HG02840 (cell line): ENCODE measurements at regions not wholly inside any gene's neighbourhood (a gene's known extent, or its start where the extent isn't known, plus 50 kb on each side); places are given as distances from the start of the nearest gene placed in this dataset.
"Not testable (repeated sequence)": the region's sequence is repeated elsewhere in the genome, so short reads cannot be mapped to it uniquely, and the experiment has no call there.

Source experiments
- ATAC-seq: cut with Tn5 transposase; IDR thresholded peaks from one replicate; pipeline ENCODE4 v1.9.1; 2021; ENCODE audit warnings: mild to moderate bottlenecking, moderate library complexity, moderate number of reproducible peaks; ENCODE audit not compliant: unreplicated experiment, low FRiP score

GRCh38 chr4:72945719-72946336 lies 123.7 kb downstream of the COX18 start:
- no peak for ATAC-seq

- no peak for ATAC-seq
Measured at GRCh38 chr4:72942565-72942964, 127.0 kb downstream of the COX18 start.

GRCh38 chr4:72938516-72938915 lies 131.0 kb downstream of the COX18 start:
- ATAC-seq, result no peak

DNA sequence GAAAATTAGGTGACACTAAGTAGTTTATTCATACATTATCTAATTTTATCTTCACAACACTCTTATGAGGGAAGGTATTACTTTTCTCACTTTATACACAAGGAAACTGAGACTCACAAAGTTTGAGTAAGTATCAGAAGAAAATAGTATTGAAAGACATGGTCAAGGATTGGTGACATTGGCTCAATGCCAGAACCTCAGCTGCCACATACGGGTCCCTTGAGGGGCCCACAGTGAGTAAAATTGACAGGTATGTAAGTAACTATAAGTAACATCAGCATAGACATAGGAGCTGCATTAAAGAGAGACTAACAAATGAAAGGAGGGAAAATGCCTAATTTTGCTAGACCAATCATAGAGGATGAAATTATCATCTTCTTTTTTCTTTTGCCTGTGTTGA lies 134.1 kb downstream of the COX18 start:
- ATAC-seq, result no peak

DNA sequence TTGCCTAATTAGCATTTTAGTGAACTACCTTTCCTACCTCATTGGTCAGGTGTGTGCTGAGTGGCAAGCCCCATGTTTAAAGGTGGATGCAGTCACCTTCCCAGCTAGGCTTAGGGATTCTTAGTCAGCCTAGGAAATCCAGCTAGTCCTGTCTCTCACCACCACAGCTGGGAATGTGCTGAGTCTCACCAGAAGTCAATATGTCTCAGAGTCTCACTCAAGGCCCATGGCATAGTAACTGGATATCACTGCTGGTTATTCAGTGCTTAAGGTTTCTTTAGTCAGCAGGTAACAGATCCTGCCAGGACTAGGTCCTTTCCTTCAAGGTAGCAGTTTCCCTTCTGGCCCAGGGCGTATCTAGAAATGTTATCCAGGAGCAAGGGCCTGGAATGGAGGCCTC lies 136.5 kb downstream of the COX18 start:
- ATAC-seq, result no peak

- no peak for ATAC-seq
Measured at GRCh38 chr4:72931346-72931745, 138.2 kb downstream of the COX18 start.

DNA sequence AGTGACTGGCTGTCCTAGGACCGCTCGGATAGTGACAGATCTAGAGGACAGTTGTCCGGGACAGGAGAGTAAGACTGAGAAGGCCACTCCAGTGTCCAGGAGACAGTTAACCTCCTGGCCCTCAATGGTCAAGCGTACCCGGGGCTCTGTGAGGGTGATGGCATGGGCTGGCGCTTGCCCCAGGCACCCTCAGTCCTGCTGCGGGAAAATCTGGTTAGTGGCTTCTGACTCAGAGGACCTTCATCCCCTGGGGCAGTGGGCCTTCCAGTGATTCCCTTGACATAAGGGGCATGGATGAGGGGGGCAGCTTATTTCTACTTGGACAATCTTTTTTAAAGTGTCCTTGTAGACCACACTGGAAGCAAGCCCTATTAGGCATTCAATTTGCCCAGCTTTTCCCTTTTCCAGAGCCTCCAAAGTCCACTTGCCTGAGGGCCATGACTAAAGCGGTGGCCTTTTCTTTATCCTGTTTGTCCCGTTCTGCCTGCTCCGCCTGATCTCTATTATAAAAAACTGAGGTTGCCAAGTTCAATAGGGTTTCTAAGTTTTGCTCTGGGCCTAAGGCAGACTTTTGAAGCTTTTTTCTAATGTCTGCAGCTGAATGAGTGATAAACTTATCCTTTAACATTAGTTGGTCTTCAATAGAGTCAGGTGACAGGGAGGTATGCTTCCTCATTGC lies 139.8 kb downstream of the COX18 start:
- not testable (repeated sequence) for ATAC-seq

- no peak for ATAC-seq
Measured at GRCh38 chr4:72924814-72925213, 144.7 kb downstream of the COX18 start.

DNA sequence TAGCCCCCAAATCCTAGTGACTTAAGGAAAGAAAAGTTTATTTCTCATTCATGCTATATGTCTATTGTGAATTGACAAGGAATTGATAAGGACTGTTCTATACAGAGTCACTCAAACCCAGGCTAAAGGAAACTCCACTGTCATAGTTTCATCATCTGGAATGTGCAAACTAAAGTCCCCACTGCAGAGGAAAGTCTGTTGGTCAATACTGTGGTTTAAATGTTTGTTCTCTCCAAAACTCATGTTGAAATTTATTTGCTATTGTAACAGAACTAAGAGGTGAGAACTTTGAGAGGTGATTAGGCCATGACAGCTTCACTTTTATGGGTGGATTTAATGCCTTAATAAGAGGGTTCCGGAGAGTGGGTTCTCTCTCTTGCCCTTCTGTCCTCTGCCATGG lies 149.6 kb downstream of the COX18 start:
- no peak for ATAC-seq

- no peak for ATAC-seq
Measured at GRCh38 chr4:72919464-72919863, 150.1 kb downstream of the COX18 start.

GRCh38 chr4:72918362-72918761 lies 151.2 kb downstream of the COX18 start:
- ATAC-seq, result no peak

- ATAC-seq, result no peak
Measured at GRCh38 chr4:72911316-72911715, 158.2 kb downstream of the COX18 start.

DNA sequence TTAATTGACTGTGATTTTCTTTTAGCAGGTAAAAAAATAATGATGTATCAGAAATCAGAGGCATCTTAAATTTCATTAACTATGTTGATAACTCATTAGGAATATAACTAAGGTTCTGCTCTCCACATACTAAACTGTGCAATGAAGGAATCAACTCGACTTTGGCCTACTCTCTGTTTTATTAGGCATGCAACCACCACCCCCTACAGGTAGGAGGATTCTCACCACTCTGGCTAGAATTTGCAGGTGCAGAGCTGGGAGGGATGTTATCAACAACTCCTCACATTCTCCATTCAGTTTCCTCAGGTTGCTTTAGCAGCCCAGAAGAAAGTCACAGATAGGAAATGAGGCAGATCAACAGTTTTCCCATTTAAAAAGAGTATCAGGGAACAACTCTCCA lies 160.1 kb downstream of the COX18 start:
- ATAC-seq, result no peak

DNA sequence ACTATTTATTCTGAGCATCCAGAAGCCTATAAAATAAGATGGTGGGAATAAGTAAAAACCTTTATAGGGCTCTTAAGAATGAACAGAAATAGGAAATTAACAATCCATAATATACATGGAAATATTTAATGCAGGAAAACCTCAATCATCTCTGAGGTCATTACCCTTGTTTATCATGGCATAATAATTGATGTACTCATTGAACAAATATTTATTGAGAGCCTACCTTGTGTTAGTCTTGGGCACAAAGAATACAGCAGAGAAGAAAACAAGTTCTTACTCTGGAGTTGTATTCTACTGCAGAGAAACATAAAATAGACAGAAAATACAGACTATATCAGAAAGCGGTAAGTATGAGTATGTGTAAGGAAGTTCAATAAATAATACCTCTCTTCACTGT lies 167.2 kb downstream of the COX18 start:
- no peak for ATAC-seq

DNA sequence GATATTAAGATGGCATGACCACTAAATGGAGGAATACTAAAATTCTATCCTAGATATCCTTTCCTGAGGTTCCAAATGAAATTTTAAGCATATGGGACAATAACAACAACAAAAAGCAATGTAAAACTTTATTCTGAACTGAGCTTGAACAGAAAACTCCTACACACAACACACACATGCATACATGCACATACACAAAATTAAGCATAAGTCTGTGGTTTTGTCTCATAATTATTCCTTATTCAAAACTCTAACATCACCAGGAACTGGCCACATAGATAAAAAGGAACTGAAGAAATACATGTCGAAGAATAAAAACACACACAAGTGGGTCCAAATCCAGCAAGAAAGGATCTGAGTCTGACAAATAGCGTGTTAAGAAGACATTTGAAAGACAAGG lies 168.0 kb downstream of the COX18 start:
- ATAC-seq, result no peak

GRCh38 chr4:72900952-72901351 lies 168.6 kb downstream of the COX18 start:
- ATAC-seq, result no peak

- no peak for ATAC-seq
Measured at GRCh38 chr4:72899621-72900020, 169.9 kb downstream of the COX18 start.

DNA sequence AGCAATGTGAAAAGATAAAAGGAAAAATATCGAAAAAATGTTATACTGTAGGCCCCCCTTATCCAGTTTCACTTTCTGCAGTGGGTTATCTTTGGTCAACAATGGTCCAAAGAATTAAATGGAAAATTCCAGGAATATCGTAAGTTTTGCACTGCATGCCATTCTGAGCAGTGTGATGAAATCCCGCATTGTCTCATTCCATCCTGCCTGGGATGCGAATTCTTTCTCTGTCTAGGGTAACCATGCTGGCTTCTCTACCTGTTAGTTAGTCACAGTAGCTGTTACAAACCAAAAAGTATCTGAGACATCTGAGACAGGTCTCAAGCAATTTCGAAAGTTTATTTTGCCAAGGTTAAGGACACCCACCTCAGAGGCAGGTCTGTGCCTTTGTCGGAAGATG lies 170.3 kb downstream of the COX18 start:
- ATAC-seq, result no peak

- ATAC-seq, result no peak
Measured at GRCh38 chr4:72896515-72896914, 173.0 kb downstream of the COX18 start.

DNA sequence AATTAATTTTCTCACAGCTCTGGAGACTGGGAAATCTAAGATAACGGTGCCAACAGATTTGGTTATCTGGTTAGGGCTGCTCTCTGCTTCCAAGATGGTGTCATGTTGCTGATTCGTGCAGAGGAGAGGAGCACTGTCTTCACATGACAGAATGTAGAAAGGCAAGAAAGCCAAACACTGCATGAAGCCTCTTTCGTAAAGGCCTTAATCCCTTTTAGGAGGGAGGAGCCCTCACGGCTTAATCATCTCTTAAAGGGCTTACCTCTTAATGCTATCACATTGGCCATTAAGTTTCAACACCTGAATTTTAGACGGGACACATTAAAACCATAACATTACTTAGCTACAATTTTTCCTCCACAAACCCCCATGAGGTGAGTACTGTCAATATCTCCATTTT lies 174.1 kb downstream of the COX18 start:
- no peak for ATAC-seq

GRCh38 chr4:72893354-72894066 lies 176.0 kb downstream of the COX18 start:
- no peak for ATAC-seq

- no peak for ATAC-seq
Measured at GRCh38 chr4:72888331-72888730, 181.2 kb downstream of the COX18 start.
